HCT116 (cell line): ENCODE measurements at regions not wholly inside any gene's neighbourhood (a gene's known extent, or its start where the extent isn't known, plus 50 kb on each side); places are given as distances from the start of the nearest gene placed in this dataset.

Experiments
- ATAC-seq: fragments of 200-7000 bp; cut with Tn5 transposase; 2 replicates; pipeline ENCODE4 v1.9.1; 2020; ENCODE audit warnings: mild to moderate bottlenecking, moderate library complexity
- BruUV-seq: library from RNA; stranded (reverse); fragments of 400-500 nt; replicated peaks from 2 replicates; lab custom pipeline; 2021; lab: Mats Ljungman, UMichigan
- CTCF ChIA-PET: fragments of 300-600 bp; sonication (Branson Sonifier 250); formaldehyde crosslinking; loops from one replicate; lab custom pipeline; 2021; ENCODE audit warnings: antibody characterized with exemption; lab: Charles Lee
- POLR2A ChIA-PET: fragments of 300-600, 350-600 bp; sonication (Branson Sonifier 250); formaldehyde crosslinking; loops from one replicate; lab custom pipeline; 2021; ENCODE audit warnings: antibody characterized with exemption; lab: Charles Lee
- RAD21 ChIA-PET, 2 experiments: fragments of 300-600 bp; sonication (Branson Sonifier 250); formaldehyde crosslinking; loops; one replicate each; lab custom pipeline; 2023; ENCODE audit warnings: low total read pairs in 2 of 2; ENCODE audit not compliant: uncharacterized antibody in 2 of 2, unreplicated experiment in 2 of 2, low non-redundant PET in 1 of 2; lab: Charles Lee
- DNase-seq: peaks from one replicate; pipeline ENCODE4 v3.0.0-alpha.2; 2010; ENCODE audit warnings: low read depth, low spot score
- H2AFZ ChIP-seq: fragments of 200-600 bp; shearing (Covaris generic), sonication (generic); 2 replicates; pipeline ENCODE4 v1.6.1; 2017; ENCODE audit warnings: low read depth, mixed run types, mixed read lengths, antibody characterized with exemption, low read length; ENCODE audit not compliant: poor library complexity, severe bottlenecking
- H3K27ac ChIP-seq: 2 replicates; pipeline ENCODE4 v1.5.1; 2012; ENCODE audit warnings: low read depth, low read length
- H3K27me3 ChIP-seq: fragments of 200-600 bp; sonication (generic); 2 replicates; pipeline ENCODE4 v1.6.1; 2016; ENCODE audit warnings: mixed run types, low read length, mixed read lengths; ENCODE audit not compliant: insufficient read depth
- H3K36me3 ChIP-seq, 2 experiments: fragments of 200-500 bp in 1 of 2; fragments of 200-600 bp in 1 of 2; sonication (Bioruptor generic) in 1 of 2; sonication (generic) in 1 of 2; 2 replicates each; pipeline versions ENCODE4 v1.5.1 to v1.6.1; 2014 to 2016; ENCODE audit warnings: low read length in 2 of 2, inconsistent platforms in 1 of 2, mixed read lengths in 1 of 2, mixed run types in 1 of 2; ENCODE audit not compliant: insufficient read depth in 2 of 2, control insufficient read depth in 1 of 2
- H3K4me1 ChIP-seq, 2 experiments: fragments of 200-600 bp in 1 of 2; sonication (generic) in 1 of 2; 2 replicates each; pipeline versions ENCODE4 v1.5.1 to v1.6.1; 2012 to 2017; ENCODE audit warnings: low read length in 2 of 2, inconsistent platforms in 1 of 2, mild to moderate bottlenecking in 1 of 2, mixed read lengths in 1 of 2, mixed run types in 1 of 2, moderate library complexity in 1 of 2; ENCODE audit not compliant: insufficient read depth in 2 of 2, control insufficient read depth in 1 of 2
- H3K4me2 ChIP-seq: fragments of 200-600 bp; sonication (generic); 2 replicates; pipeline ENCODE4 v1.6.1; 2017; ENCODE audit warnings: mixed run types, low read length, mixed read lengths
- H3K4me3 ChIP-seq, 2 experiments: fragments of 200-600 bp in 1 of 2; sonication (generic) in 1 of 2; replicated peaks in 1 of 2; 2 replicates each; pipeline ENCODE4 v1.5.1; 2011 to 2016; ENCODE audit warnings: low read length in 2 of 2, control low read depth in 1 of 2, low read depth in 1 of 2, mild to moderate bottlenecking in 1 of 2, mixed read lengths in 1 of 2, mixed run types in 1 of 2
- H3K79me2 ChIP-seq: fragments of 200-600 bp; sonication (generic); 2 replicates; pipeline ENCODE4 v1.6.1; 2017; ENCODE audit warnings: mild to moderate bottlenecking, mixed run types, low read length, moderate library complexity, mixed read lengths; ENCODE audit not compliant: insufficient read depth
- H3K9ac ChIP-seq: fragments of 200-600 bp; sonication (generic); 2 replicates; pipeline ENCODE4 v1.6.1; 2016; ENCODE audit warnings: low read length, mixed read lengths
- H3K9me2 ChIP-seq: fragments of 200-600 bp; sonication (generic), shearing (Covaris generic); 2 replicates; pipeline ENCODE4 v1.6.1; 2017; ENCODE audit warnings: mixed run types, mild to moderate bottlenecking, moderate library complexity; ENCODE audit not compliant: insufficient read depth
- H3K9me3 ChIP-seq, 2 experiments: fragments of 200-500 bp in 1 of 2; fragments of 200-600 bp in 1 of 2; sonication (Bioruptor generic) in 1 of 2; sonication (generic) in 1 of 2; 2 replicates each; pipeline ENCODE4 v1.6.1; 2014 to 2017; ENCODE audit warnings: low read length in 2 of 2, mixed read lengths in 2 of 2, inconsistent platforms in 1 of 2, low read depth in 1 of 2, mild to moderate bottlenecking in 1 of 2, mixed run types in 1 of 2, moderate library complexity in 1 of 2; ENCODE audit not compliant: control insufficient read depth in 1 of 2, insufficient read depth in 1 of 2
- H4K20me1 ChIP-seq: fragments of 200-600 bp; sonication (generic), shearing (Covaris generic); 2 replicates; pipeline ENCODE4 v1.6.1; 2017; ENCODE audit warnings: mixed run types, mild to moderate bottlenecking, moderate library complexity; ENCODE audit not compliant: insufficient read depth
- CTCF ChIP-seq, 3 experiments: fragments of 200-600 bp in 1 of 3; sonication (generic) in 1 of 3; IDR thresholded peaks in 2 of 3; conservative IDR thresholded peaks in 1 of 3; 2 replicates each; pipeline ENCODE4 v1.5.1; 2012 to 2017; ENCODE audit warnings: low read depth in 2 of 3, low read length in 2 of 3, antibody characterized with exemption in 1 of 3, borderline replicate concordance in 1 of 3, control low read depth in 1 of 3, mild to moderate bottlenecking in 1 of 3, mixed read lengths in 1 of 3, mixed run types in 1 of 3, moderate library complexity in 1 of 3; ENCODE audit not compliant: insufficient read depth in 1 of 3
- ELF1 ChIP-seq: IDR thresholded peaks from 2 replicates; pipeline ENCODE4 v1.6.1; 2012; ENCODE audit warnings: low read depth, borderline replicate concordance
- EZH2 ChIP-seq: fragments of 200-600 bp; sonication (generic); IDR thresholded peaks from 2 replicates; pipeline ENCODE4 v1.6.1; 2017; ENCODE audit warnings: antibody characterized with exemption, mixed run types
- EZH2phosphoT487 ChIP-seq: fragments of 200-600 bp; IDR thresholded peaks from 2 replicates; pipeline ENCODE4 v1.6.1; 2018; ENCODE audit warnings: antibody characterized with exemption, borderline replicate concordance
- POLR2A ChIP-seq: IDR thresholded peaks from 2 replicates; pipeline ENCODE4 v1.7.0; 2011; ENCODE audit warnings: borderline replicate concordance; ENCODE audit not compliant: insufficient read depth, insufficient read length; ENCODE audit errors: extremely low read depth
- POLR2AphosphoS5 ChIP-seq: IDR thresholded peaks from 2 replicates; pipeline ENCODE4 v1.6.1; 2011; ENCODE audit warnings: mild to moderate bottlenecking, low read depth, low read length, moderate library complexity
- RAD21 ChIP-seq: IDR thresholded peaks from 2 replicates; pipeline ENCODE4 v1.6.1; 2012; ENCODE audit warnings: low read depth, mild to moderate bottlenecking
- SIN3A ChIP-seq: IDR thresholded peaks from 2 replicates; pipeline ENCODE4 v1.6.1; 2012; ENCODE audit warnings: low read depth
- YY1 ChIP-seq: IDR thresholded peaks from 2 replicates; pipeline ENCODE4 v1.6.1; 2011; ENCODE audit warnings: low read length, low read depth, moderate library complexity, mild to moderate bottlenecking; ENCODE audit not compliant: insufficient replicate concordance; ENCODE audit errors: extremely low read depth
- ZBTB33 ChIP-seq: IDR thresholded peaks from 2 replicates; pipeline ENCODE4 v1.6.1; 2011; ENCODE audit warnings: mild to moderate bottlenecking, low read length, moderate library complexity; ENCODE audit not compliant: insufficient replicate concordance; ENCODE audit errors: extremely low read depth
- ZFX ChIP-seq: fragments of 450-650 bp; IDR thresholded peaks from 2 replicates; pipeline ENCODE4 v1.6.1; 2017
- intact Hi-C: fragments of 100-400 bp; cut with micrococcal nuclease; formaldehyde crosslinking; loops from 2 replicates; pipeline ENCODE4 v1.10.0; 2022
- TF ChIP-seq, protein P1 (sequence below): IDR thresholded peaks from 2 replicates; pipeline ENCODE4 v1.6.1; 2012; ENCODE audit warnings: low read depth

- TF ChIP-seq CTCF (IDR thresholded peaks at IDR 0.05 in 2 of 3, conservative IDR thresholded peaks at IDR 0.05 in 1 of 3; ENCODE audit: borderline replicate concordance in 1 of 3, insufficient read depth in 1 of 3, low read depth in 2 of 3, low read length in 2 of 3) (peak; percentile 70 to 82 (median 80); a peak in 5 of 6 replicates), POLR2AphosphoS5 (no peak), ELF1 (no peak), YY1 (no peak)
These were observed 53.8 kb downstream of the SST start (continued) for GRCh38 chr3:187616307-187616972.

DNA sequence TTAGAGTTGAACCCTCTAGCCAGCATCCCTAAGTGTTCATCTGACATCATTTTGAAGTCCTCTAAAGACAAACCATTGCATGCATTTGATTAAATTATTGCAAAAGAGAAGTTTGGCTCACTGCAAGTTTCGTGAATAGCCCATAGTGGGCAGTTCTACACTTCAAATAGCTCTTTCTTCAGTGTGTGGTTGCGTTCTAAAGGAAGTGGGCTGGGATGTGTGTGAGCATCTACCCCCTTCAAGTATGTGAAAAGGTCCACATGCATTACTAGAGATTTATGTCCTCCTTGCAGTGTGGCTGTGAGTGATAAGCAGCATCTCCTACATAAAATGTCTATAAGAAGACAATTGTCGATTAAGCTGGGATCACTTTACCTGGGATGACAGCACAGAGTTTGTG lies 54.6 kb downstream of the SST start:
- POLR2A ChIA-PET = no interaction called here
- DNase-seq (no peak), ATAC-seq (no peak)
- CTCF ChIA-PET = interaction anchor here (0.7 to 2.5 kb wide), 14 partner anchors 16 to 297 kb away, joined by 3 to 42 read pairs (median 4); no protein-coding TSS in a partner anchor
- Histone ChIP-seq H3K27me3 (peaks cover 30% of the 10 kb centered on the region; the same call in 1 of the 2 replicates), H3K4me3 (no peak overlapping the region), H3K9me3 (no peaks in the 10 kb centered on the region), H3K4me2 (no peak overlapping the region), H2AFZ (no peak overlapping the region), H3K9me2 (no peaks in the 10 kb centered on the region), H3K36me3 (no peaks in the 10 kb centered on the region), H4K20me1 (no peaks in the 10 kb centered on the region), H3K9ac (no peak overlapping the region), H3K4me1 (no peaks in the 10 kb centered on the region), H3K79me2 (no peaks in the 10 kb centered on the region), H3K27ac (no peak overlapping the region)
- no TSS peak for BruUV-seq
- intact Hi-C loops = loop anchor here (1.0 to 2.0 kb wide), 3 partner anchors 64 to 297 kb away; no protein-coding TSS in a partner anchor
- RAD21 ChIA-PET = interaction anchor here (0.7 to 1.2 kb wide), 2 partner anchors 64 kb away, joined by 3 to 5 read pairs; no protein-coding TSS in a partner anchor
- TF ChIP-seq ZBTB33 = no peak
- TF ChIP-seq RAD21 = no peak
- TF ChIP-seq POLR2AphosphoS5 = no peak
- TF ChIP-seq EZH2phosphoT487 = no peak
- TF ChIP-seq POLR2A = no peak
- no peak for TF ChIP-seq SIN3A
- TF ChIP-seq YY1 = no peak
- TF ChIP-seq, protein P1, sequence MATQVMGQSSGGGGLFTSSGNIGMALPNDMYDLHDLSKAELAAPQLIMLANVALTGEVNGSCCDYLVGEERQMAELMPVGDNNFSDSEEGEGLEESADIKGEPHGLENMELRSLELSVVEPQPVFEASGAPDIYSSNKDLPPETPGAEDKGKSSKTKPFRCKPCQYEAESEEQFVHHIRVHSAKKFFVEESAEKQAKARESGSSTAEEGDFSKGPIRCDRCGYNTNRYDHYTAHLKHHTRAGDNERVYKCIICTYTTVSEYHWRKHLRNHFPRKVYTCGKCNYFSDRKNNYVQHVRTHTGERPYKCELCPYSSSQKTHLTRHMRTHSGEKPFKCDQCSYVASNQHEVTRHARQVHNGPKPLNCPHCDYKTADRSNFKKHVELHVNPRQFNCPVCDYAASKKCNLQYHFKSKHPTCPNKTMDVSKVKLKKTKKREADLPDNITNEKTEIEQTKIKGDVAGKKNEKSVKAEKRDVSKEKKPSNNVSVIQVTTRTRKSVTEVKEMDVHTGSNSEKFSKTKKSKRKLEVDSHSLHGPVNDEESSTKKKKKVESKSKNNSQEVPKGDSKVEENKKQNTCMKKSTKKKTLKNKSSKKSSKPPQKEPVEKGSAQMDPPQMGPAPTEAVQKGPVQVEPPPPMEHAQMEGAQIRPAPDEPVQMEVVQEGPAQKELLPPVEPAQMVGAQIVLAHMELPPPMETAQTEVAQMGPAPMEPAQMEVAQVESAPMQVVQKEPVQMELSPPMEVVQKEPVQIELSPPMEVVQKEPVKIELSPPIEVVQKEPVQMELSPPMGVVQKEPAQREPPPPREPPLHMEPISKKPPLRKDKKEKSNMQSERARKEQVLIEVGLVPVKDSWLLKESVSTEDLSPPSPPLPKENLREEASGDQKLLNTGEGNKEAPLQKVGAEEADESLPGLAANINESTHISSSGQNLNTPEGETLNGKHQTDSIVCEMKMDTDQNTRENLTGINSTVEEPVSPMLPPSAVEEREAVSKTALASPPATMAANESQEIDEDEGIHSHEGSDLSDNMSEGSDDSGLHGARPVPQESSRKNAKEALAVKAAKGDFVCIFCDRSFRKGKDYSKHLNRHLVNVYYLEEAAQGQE = no peak
- TF ChIP-seq CTCF (IDR thresholded peaks at IDR 0.05 in 2 of 3, conservative IDR thresholded peaks at IDR 0.05 in 1 of 3; ENCODE audit: borderline replicate concordance in 1 of 3, insufficient read depth in 1 of 3, low read depth in 2 of 3, low read length in 2 of 3) = no peak
- TF ChIP-seq ZFX = no peak
- TF ChIP-seq EZH2 = no peak
